NCI-H345 treated with DMSO at 0.1 percent for 48 hours (cell line): ENCODE measurements at regions not wholly inside any gene's neighbourhood (a gene's known extent, or its start where the extent isn't known, plus 50 kb on each side); places are given as distances from the start of the nearest gene placed in this dataset.

Experiments used
- DNase-seq: peaks from one replicate; lab custom pipeline; 2025; ENCODE audit not compliant: unreplicated experiment; lab: John Stamatoyannopoulos, UW

- no peak for DNase-seq
These were observed 190.6 kb downstream of the HERPUD2 start for GRCh38 chr7:35504365-35504764.

GRCh38 chr7:35501681-35502080, 193.3 kb downstream of the HERPUD2 start:
- DNase-seq, result no peak

GRCh38 chr7:35499226-35499625, 195.7 kb downstream of the HERPUD2 start:
- DNase-seq, result no peak

GRCh38 chr7:35498416-35498815, 196.5 kb downstream of the HERPUD2 start:
- DNase-seq, result no peak

GRCh38 chr7:35495844-35496243, 199.1 kb downstream of the HERPUD2 start:
- DNase-seq, result no peak

- DNase-seq, result no peak
These were observed 199.6 kb downstream of the HERPUD2 start for GRCh38 chr7:35495377-35495776.

- DNase-seq, result no peak
These were observed 200.5 kb downstream of the HERPUD2 start for GRCh38 chr7:35494407-35494806.

- no peak for DNase-seq
These were observed 202.3 kb downstream of the HERPUD2 start for GRCh38 chr7:35492451-35493175.

GRCh38 chr7:35491233-35491632, 203.7 kb downstream of the HERPUD2 start:
- DNase-seq, result no peak

- DNase-seq, result no peak
These were observed 207.1 kb downstream of the HERPUD2 start for GRCh38 chr7:35487841-35488240.

GRCh38 chr7:35487402-35487801, 207.5 kb downstream of the HERPUD2 start:
- DNase-seq, result no peak

GRCh38 chr7:35485436-35485835, 209.5 kb downstream of the HERPUD2 start:
- no peak for DNase-seq

GRCh38 chr7:35483568-35483967, 211.4 kb downstream of the HERPUD2 start:
- DNase-seq, result no peak

GRCh38 chr7:35482231-35482630, 212.7 kb downstream of the HERPUD2 start:
- DNase-seq, result no peak

- DNase-seq, result no peak
These were observed 214.1 kb downstream of the HERPUD2 start for GRCh38 chr7:35480806-35481205.

- DNase-seq, result no peak
These were observed 217.3 kb downstream of the HERPUD2 start for GRCh38 chr7:35477609-35478008.

- DNase-seq, result no peak
These were observed 220.2 kb upstream of the TBX20 start for GRCh38 chr7:35474100-35474499.

GRCh38 chr7:35468606-35469005, 214.7 kb upstream of the TBX20 start:
- no peak for DNase-seq

- DNase-seq, result no peak
These were observed 213.6 kb upstream of the TBX20 start for GRCh38 chr7:35467456-35467978.

- no peak for DNase-seq
These were observed 212.0 kb upstream of the TBX20 start for GRCh38 chr7:35465791-35466336.

- no peak for DNase-seq
These were observed 209.9 kb upstream of the TBX20 start for GRCh38 chr7:35463751-35464150.

- no peak for DNase-seq
These were observed 209.3 kb upstream of the TBX20 start for GRCh38 chr7:35463176-35463700.
